ENCODE measurements at regions not wholly inside any gene's neighbourhood (a gene's known extent, or its start where the extent isn't known, plus 50 kb on each side); places are given as distances from the start of the nearest gene placed in this dataset.
"Not testable (repeated sequence)": the region's sequence is repeated elsewhere in the genome, so short reads cannot be mapped to it uniquely, and the experiment has no call there.

DNA sequence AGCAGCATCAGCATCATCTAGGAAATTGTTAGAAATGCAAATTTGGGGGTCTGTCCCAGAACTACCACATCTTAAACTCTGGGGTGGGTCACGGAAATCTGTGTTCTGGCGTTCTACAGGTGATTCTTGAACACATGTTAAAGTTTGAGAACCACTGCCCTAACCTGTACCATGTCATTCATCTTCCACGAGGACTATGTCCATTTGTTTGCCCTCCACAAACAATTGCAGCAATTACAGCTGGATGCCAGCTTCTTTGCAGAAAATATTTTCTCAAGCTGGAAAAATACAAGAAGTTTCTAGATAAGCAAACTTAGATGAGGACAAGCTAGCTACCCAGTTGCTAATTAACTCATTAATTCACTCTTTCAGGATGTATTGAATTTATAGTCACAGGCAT is 54.1 kb downstream of the MAFB start:
- DNase-seq = no peak

DNA sequence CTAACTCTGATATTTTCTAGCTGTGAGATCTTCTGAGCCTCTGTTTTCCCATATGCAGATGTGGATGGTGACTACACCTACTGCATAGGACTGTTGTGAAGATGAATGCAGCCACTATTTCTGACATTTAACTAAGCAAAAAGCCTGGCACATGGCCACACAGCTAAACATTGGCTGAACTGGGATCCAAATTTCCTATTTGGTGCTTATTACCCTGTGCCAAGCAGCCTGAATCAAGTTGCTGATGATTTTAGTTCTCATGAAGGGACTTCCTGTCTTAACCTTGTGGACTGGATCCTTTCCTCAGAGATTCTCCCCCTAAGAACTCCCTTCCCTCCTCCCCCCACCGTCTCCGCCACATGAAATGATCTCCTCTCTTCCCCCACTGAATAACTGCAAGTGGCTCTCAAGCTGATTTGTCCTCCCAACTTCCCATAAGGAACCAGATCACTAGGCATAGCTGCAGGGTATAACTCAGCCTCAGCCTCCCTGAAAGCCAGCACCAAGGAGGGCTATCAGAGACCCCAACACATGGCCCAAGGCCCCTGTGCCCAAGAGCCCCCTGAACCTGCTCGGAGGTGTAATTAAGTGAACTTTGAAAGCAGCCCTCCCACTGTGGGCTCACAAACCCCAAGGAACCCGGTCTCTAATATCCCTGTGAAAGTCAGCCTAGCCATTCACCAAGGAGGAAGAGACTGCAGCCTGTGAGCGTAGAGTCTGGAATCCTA is 55.7 kb downstream of the MAFB start:
- DNase-seq = no peak

DNA sequence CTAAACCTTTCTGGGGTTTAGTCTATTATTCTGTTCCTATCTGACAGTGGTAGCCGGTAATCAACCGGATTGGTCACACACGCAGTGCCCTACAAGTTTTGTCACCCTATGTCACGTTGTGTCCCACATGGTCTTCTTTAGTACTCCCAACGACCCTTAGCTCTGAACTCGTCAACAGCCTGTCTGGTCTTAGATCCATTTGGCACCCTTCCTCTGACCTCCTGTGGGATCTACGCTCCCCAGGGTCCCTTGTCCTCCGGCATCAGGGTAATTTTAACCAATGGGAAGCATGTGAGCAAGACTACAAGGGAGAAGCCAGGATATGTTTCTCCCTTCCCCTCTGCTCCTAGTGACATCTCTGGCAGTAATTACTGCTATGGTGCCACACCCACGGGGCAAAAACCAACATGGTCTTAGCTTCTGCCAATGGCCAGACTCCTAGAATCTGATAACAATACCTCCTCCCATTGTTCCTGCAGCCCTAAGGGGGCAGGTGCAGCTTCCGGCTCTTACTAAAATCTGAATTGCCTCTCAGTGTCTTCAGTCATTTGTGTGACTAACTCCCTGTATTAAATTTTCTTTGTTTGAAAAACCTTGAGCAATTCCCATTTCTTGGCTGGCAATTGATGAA is 56.6 kb downstream of the MAFB start:
- DNase-seq = no peak

DNA sequence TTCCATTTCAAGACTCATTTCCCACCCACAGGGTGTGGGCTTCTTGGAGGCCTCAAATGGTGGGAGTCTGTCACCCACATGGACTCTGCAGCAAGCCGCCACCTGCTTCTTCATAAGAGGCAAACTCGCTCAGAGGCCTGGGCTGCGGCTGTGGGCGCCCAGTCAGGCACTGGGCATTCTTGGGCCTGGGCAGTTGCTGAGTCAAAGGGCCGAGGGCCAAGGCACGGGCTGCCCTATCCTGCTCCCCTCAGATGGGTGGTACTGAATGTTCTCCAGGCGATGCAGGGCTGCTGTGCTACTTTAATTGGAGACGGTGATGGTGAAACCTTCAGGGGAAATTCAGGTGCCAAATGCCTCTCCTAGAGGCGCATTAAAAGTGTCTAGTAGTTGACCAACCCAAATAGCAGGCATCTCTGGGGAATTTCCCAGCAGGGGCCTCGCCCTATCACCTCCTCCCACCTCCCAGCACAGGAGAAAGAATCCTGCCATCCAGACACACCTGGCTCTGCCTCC is 57.9 kb downstream of the MAFB start:
- no peak for DNase-seq

DNA sequence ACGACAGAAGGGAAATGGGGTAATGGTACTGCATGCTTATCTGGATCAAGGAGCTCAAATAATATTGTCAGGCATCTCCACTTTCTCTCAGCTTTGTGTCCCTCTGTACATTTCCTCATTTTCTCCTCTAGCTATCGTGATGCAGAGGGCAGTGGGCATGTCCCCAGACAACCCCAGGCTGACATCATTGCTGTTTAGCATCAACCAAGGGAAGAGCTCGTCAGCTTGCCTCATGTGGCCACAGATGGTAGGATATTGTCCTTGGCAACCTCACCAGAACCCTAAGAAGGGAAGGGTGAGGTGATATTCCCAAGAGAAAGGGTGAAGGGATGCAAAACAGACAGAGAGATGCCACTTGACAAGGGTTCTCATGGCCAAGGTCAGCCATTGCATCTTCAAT is 58.3 kb downstream of the MAFB start:
- DNase-seq = no peak

DNA sequence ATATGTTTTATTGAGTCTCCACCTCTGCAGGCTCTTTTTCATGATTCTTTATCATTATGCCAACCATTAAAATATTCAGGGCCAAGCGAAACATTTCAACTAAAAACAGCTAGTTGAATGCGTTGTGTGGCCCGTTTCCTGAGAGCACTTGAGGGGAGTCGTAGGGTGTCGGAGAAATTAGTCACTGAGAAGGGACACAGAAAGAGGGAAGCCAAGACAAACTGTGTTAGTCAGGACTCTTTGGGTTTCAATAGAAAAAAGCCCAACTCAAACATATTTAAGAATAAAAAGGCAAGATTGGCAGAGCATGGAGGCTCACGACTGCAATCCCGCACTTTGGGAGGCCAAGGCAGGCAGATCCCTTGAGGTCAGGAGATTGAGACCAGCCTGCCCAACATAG is 58.9 kb downstream of the MAFB start:
- no peak for DNase-seq

DNA sequence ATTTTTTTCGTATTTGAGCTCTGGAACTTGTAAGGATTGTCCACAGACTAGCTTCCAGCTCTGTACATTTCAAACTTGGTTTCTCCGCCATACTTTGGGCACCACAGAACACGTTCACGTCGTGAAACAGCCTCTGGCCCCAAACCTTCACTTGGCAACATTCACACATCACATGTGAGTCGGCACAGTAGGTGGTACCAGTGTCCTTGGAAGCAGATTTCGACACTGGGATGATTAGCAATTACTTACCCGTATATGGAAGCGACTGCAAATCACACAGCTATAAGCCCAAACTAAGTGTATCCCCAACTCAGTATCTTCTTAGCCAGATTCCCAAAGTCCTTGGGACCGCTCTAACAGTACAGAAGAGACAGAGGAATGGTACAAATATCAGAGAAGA is 60.2 kb downstream of the MAFB start:
- no peak for DNase-seq

DNA sequence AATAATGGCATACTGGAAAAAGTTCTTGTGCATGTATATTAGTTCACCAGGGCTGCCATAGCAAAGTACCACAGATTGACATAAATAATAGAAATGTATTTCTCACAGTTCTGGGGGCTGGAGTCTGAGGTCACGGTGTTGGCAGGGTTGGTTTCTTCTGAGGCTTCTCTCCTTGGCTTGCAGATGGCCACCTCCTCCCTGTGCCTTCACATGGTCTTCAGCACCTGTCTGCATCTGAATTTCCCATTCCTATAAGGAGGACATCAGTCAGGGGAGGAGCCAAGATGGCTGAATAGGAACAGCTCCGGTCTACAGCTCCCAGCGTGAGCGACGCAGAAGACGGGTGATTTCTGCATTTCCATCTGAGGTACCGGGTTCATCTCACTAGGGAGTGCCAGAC is 70.0 kb downstream of the MAFB start:
- DNase-seq = not testable (repeated sequence)

DNA sequence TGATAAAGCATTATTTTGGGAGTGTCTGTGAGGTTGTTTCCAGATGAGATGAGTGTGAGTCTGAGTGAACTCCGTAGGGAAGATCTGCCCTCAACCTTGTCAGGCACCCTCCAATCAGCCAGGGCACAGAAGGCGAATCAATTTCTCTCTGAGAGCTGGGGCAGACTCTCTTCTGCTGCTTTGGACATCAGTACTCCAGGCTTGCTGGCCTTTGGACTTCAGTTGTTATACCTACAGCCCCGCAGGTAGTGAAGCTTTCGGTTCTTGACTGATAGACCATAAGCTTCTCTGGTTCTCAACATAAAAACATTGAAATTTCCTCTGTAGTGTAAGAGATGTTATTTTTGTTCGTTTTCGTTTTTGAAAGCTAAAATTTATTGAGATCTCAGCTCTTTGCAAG is 71.4 kb downstream of the MAFB start:
- DNase-seq = no peak

DNA sequence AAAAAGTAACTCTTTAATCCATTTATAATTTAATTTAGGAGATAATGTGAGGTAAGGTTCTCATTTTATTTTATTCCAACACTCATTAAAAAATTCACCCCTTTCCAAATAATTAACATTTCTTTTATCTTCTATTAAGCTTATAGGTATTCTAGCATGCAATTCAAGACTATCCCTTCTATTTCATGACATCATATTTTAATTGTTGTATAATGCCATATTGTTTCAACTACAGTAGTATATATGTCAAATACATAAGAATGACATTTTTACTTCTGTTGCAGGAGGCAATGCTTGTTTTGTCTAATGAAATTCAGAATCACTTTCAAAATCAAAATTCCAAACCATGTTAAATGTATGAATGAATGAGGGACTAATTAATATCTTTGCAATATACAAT is 76.2 kb downstream of the MAFB start:
- no peak for DNase-seq

DNA sequence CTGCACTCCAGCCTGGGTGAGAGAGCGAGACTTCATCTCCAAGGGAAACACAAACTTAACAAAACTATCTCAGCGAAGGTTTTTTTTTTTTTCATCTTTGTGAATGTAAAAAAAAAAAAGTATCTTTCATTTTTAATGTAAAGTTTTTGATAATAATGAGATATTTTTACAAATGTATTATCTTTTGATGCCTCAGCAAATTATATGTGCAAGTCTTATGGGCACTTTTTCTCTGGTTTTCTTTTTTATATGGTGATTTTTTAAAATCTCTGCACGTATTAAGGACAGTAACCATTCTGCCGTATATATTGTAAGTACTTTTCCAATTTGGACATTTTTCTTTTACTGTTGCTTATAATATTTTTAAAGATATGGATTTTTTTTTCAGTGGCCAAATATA is 76.8 kb downstream of the MAFB start:
- no peak for DNase-seq

DNA sequence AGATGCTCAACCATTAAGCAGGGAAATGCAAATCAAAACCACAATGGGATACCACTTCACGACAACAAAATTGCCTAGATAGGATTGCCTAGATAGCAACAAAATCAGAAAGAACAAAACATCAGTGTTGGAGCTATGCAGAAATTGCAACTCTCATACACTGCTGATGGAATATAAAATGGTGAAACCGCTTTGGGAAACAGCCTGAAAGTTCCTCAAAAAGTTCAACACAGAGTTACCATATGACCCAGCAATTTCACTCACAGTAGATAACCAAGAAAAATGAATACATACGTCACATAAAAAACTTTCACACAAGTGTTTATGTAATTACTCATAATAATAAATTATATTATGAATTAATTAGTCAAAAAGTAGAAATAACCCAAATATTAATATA is 78.3 kb downstream of the MAFB start:
- no peak for DNase-seq

DNA sequence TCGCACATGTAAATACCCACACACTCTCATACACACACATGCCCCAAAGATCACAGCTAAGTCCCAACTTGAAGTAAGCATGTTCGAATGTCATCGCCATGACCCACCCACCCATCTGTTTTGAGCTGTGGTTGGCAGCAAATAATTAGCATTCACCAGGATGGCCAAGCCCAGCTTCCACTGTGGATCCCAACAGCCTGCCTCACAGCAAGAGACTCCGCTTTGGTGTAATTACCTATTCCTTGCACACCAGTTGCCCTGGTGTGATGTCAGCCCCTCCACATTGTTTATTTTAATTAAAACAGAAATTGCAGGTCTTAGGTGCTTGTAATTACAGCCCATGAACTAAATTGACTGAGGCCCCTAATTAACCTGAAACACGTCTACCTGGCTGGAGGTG is 81.1 kb downstream of the MAFB start:
- no peak for DNase-seq

DNA sequence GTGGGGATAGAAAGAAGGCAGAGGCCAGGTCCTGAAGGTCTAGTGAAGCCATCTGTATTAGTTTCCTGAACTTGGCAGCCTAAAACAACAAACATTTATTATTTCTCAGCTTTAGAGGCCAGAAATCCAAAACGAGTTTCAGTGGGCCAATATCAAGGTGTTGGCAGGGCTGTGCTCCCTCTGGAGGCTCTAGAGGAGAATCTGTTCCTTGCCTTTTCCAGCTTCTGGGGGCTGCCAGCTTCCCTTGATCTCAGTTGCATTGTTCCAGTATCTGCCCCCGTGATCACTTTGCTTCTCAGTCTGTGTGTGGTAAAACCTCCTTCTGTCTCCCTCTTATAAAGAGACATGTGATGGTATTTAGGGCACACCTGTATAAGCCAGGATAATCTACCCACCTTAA is 82.4 kb downstream of the MAFB start:
- no peak for DNase-seq

DNA sequence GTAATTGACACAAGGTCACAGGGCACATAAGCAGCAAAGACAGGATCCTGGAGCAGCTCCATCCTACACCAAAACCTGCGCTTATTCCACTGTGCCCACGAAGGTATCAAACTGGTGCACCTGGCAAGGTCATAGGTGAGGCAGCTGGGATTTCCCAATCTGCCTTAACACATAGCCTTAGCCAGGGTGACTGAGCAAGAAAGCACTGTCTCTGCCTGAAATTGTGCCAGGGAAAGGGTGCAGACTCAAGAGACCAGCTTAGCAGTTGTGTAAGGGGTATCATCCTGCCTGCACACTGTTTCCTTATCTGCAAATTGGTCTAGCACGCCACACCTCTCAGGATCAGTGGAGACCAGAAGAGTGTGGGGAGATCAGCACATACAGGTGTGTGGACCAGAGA is 82.8 kb downstream of the MAFB start:
- no peak for DNase-seq

DNA sequence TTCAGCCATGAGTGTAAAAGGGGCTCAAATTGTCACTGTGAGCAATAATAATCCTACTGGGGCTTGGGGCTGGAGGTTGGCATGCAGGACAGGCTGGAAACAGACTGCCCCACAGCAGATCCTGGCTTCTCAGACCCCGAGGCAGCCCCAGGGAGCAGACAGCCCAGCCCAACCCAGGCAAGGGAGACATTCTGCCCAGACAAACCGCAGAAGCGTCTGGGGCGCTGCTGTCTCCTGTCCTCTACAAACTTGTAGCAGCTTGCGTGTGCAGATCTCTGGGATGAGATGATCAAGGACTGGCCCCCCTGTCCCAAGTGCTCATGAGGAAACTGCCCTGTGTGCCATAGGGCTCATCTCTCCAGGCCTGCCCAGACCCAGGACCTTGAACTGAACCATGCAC is 84.6 kb downstream of the MAFB start:
- no peak for DNase-seq

DNA sequence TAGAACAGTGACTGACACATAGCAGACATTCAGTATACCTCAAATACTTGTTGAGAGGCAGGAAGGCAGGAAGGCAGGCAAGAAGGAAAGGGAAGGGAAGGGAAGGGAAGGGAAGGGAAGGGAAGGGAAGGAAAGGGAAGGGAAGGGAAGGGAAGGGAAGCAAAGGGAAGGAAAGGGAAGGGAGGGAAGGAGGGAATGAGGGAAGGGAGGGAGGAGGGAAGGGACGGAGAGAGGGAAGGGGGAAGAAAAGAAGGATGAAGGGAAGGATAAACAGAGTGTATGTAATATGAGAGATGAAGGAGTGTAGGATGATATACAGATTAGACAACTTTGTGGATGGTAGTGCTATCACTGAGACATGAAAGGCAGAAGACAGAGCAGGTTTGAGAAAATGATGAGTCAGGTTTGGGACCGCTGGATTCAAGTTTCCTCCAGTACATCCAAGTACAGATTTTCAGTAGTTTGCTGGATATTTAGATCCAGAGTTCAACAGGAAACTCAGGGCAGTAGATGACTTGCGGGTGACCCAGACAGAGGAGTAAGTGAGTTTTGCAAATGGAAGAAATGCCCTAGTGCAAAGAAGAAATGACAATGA is 85.9 kb downstream of the MAFB start:
- DNase-seq = no peak

DNA sequence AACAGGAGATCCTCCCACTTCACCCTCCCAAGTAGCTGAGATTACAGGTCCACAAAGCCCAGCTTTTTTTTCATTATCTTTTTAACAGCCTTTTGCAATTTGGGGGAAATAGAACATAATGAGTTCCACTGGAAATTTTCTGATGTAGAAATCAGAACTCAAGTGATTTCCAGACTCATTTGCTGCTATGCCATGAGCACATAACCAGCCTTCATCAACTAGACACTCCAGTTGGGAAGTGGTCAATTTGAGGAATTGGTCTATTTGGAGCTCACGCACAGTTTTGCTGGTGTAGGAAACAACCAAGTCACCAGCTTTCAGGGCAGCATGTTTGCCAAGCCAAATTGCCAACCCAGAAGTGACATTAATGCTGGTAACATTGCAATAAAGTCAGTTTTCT is 86.7 kb downstream of the MAFB start:
- no peak for DNase-seq

DNA sequence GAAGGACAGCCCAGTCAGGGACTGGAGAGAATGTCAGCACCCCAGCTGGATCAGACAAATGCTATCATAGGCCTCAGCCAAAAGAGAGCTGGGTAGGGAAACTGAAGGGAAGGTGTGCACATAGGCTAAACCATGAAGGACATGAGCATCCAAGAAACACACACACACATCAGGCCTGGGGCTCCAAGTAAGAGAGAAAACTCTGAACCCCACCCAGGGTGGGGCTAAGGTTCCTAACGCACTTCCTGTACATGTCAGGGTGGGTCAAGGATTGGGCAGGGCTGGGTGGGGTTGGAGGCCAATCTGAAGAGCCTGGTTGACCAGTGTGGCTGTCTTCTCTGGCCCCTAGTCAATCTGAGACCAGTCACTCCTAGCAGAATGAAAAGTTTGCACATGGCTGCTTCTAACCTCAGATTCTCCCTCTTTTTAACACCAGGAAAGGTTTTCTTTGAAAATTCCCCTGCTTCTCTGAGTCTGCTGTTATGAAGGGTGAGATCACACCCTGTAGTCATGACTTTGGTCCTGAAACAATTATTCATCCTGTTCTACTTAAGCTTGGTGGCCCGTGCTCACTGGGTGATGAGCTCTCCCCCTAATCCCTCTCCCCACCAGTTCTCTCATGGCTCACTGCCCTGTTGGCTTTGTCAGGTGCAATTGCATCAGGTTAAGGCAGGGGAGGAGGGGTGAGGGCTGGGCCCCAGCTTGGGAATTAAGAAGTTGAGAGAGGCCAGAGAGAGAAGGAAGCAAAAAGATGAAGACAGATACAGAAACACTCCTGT is 88.4 kb downstream of the MAFB start:
- no peak for DNase-seq

DNA sequence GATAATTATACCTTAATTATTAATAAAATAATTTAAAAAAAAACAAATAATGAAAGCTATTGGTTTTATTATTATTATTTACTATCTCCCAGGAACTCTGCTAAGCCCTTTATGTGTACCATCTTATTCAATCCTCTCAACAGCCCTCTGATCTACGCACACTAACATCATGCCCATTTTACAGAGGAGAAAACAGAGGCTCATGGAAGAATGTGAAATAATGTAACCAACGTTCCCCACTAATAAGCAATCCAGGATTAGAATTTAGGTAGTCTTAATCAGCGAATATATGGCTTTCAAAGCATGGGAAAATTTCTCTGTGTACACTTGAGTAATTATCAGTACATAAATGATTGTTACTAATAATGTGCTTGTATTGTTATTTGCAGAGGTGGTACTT is 89.0 kb downstream of the MAFB start:
- no peak for DNase-seq

DNA sequence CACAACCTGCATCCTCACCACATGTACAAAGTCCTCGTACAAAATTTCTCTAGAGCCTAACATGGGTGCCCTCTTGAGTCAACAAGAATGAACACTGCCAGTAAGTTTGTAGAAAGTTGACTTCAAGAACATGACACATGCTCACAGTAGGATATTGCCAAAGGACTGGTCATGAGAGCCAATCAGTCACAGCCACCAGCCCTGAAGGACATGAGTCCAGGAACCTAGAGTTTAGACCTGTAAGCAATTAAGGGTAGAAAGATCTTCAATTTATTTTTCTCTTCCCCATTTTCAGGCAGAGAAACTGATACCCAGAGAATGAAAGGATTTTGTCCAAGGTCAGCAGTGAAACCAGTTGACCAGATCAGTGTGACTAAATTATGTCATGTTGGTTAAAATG is 96.1 kb downstream of the MAFB start:
- no peak for DNase-seq

DNA sequence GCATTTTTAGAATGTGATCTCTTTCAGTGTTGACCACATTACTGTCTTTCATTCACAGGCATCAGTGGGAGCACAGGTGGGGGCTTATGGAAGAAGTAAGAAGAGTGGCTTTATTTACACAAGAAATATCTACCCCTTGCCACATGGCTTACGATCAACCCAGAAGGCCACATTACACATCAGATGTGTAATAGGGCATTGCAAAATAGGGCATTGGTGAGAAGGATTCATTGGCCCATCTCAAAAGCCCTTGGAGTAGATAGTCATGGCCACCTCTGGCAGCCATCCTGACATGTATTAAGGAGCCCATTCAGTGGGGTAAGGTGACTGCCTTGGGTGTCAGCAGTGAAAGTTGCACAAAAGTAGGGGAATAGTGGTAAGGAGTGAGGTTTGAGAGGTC is 97.5 kb downstream of the MAFB start:
- no peak for DNase-seq

DNA sequence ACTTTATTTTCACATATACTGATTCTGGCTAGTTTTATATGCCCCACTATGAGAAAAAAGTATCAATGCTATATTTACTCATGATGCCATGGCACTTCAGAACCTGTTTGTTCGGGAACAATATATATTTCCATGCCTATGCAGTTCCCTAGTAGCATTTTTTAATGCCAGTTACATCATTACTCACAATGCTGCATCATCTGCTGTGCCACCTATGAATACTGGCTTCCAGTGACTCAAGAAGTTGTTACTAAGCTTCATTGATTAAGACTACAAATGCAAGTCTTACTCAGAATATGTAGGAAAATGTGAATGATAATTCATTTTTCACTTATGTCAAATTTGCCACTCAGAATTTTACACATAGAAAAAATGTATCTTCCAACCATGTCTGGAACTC is 97.9 kb downstream of the MAFB start:
- no peak for DNase-seq

DNA sequence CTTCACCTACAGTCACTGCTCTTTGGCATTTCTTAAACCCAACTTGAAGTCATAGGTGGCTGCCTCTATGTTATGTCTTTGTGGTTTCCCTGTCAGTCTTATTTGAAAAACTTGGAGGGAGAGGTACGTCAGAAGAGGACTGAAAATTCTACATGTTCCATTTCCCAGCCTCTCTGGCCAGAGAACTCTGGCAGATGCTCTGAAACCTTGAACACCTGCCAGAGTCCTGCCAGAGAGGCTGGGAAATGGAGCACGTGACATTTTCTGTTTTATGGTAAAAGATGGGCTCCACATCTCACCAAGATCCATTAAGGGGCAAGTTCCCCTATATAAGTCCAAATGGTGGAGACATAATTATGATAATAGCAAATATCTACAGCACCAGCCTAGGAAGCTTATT is 99.5 kb downstream of the MAFB start:
- DNase-seq = no peak

Measured in hippocampal formation (tissue), 2 donors.